Fibroblast of skin of abdomen (primary cell): ENCODE measurements at regions not wholly inside any gene's neighbourhood (a gene's known extent, or its start where the extent isn't known, plus 50 kb on each side); places are given as distances from the start of the nearest gene placed in this dataset.
A peak's percentile ranks its signal among the peaks of the same experiment; 100 is the strongest.

ENCODE experiments used
- DNase-seq: peaks from one replicate; pipeline ENCODE4 v3.0.0-alpha.2; 2013

DNA sequence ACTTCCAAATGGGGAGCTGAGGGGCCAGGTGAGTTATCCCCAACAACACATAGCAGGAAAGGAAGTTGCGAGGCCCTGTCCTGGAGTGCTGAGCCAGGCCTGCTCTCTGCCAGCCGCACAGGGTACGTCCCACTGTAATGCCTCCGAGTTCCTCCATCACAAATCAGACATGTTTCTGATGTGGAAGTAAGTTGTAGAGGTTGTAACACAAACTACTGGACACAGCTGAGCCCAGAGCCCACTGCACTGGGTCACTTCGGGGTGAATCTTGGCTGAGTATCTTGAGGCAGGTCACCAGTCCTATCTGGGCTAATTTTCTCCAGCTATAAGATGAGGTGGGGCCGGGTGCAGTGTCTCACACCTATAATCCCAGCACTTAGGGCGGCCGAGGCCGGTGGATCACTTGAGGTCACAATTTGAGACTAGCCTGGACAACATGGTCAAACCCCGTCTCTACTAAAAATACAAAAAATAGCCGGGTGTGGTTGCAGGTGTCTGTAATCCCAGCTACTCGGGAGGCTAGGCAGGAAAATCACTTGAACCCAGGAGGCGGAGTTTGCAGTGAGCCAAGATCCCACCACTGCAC, 100.8 kb upstream of the CDH5 start:
- no peak for DNase-seq

DNA sequence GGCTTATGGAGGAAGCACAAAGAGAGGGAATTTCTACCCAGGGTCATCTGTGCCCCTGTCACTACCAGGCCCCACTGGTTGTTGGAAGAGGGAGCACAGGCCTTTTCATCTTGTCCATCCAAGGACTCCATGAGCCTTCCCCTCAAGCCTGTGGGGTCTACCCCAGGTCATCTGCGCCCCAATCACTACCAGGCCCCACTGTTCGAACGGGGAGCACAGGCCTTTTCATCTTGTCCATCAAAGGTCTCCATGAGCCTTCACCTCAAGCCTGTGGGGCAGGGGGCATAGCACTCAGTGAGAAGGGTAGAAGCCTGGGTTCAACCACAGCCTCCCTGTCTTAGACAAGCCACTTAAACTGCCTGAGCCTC, 101.5 kb upstream of the CDH5 start:
- no peak for DNase-seq

DNA sequence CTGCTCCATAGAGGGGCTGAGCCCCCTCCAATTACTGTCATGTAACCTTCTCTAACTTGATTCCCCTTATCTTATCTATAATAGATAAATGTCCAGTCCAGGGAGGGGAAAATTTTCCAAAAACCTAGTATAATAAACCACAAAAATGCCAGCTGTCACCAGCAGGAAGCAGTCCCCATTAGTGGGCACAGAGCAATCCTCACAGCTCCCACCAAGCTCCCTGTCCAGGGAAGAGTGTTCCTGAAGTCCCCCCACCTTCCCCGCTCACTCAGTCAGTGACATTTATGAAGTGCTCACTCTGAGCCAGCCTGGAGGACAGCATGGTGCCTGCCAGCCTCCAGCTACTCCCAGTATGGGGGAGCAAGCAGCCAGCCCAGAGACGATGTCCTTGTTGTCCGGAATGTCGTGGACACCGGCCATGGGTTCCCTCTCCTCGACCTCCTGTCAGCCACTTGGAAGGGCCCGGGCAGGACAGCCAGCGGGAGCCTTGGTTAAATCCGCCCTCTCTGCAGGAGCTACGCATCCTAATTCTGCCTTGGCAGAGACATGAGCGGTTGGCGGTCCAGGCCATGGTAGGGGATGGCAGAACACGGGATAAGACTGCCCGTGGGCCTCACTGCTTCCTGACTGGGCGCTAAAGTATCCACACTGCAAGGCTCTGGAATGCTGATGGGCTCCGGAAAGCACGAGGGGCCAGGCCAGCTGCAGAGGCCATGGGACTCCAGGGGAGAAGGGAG, 102.0 kb upstream of the CDH5 start:
- DNase-seq = no peak

DNA sequence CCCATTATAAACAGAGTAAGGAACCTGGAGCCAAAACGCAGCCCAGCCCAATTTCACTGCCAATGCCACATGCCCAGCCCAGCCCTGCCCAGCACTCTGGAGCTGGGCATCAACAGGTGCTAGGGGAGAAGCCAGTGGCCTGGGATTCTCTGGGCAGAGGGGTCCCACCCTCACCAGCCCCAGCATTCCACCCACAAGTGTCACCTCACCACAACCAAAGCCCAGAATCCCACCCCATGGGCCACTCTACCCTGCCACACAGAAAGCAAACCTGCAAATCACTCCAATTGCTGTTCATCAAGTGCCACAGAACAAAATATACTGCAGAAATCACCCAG, 102.5 kb upstream of the CDH5 start:
- DNase-seq = no peak

DNA sequence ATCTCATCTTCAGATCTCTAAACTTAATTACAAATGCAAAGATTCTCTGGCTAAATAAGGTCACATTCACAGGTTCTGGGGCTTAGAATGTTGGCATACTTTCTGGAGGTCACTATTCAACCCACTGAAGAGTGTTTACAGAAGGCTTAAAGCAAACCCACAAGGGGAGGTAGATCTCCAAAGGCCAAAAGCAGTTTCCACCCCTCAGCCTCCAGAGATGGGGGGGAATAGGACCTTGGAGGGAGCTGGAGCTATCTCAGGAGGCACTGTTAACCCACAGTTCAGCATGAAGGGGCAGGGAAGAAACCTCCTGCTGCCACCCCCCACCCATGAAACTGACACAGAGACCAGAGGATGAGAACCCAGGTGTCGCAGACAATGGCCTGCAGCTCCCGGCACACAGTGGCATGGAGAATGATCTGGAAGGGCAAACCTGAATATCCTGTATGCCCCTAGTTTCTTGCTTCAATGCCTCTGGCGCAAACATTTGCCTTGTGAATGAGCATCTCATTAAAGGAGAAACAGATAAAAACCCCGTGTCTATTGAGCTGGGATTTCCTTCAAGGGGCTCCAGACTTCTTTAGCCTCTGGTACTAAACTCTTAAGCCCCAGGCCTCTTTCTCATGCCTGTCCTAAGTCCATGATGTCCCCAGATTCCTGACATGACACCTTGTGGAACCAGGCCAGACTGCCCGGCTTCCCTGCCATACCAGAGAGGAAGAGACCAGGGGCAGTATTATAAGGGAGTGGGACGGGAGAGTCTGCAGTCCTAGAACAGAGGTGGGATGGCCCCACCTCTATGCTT, 103.1 kb upstream of the CDH5 start:
- DNase-seq = no peak

DNA sequence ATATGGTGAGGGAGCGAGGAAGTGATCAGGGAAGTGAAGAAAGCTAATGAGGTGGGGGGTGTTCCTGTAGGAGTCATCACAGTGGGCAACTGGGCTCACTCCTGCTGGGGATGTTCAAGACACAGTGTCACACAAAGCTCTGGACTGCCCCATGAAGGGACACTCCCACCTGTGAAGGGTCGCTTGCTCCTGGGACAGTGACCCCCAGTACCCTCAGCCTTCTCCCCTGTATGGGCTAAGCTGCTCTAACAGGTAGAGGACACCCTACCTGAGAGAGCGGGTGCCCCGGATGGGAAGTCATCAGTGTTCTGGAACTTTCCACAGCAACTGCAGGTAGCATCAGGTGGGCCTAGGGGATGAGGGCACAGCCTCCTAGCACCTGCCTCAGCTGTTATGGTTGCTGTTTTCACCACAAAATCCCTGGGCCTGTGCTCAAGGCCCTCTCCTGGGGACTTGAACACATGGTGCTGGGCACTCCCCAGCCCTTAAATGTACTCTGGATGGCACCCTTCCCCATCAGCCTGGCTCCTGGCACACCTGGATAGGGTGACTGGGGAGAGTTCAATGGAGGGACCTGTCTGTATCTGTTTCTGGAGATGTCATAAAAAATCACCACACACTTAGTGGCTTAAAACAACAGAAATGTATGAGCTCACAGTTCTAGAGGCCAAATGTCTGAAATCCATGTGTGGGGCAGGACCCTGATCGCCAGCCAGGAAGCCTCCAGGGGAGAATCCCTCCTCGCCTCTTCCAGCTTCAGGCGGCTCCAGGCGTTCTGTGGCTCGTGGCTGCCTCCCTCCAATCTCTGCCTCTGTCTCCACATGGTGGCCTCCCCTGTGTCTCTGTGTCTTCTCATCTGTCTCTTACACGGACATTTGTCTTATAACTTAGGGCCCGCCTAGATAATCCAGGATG, 104.0 kb upstream of the CDH5 start:
- peak; percentile 71 for DNase-seq

DNA sequence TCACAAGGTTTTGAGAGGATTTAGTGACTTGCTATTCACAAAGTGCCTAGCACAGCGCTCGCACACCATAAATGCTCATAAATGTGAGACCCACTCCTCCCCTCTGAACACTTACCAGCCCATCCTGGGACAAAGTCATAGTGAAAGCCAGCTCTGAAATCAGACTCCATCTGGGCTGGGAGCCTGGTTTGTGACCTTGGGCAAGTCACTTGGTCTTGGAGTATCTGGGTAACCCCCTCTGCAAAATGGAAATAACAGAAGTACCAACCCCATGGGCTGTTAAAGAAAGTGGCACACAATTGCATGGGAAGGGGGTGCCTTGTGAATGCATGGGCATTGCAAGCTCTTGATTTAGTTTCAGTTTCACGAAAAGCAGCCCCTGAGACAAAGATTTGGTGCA, 104.7 kb upstream of the CDH5 start:
- no peak for DNase-seq

DNA sequence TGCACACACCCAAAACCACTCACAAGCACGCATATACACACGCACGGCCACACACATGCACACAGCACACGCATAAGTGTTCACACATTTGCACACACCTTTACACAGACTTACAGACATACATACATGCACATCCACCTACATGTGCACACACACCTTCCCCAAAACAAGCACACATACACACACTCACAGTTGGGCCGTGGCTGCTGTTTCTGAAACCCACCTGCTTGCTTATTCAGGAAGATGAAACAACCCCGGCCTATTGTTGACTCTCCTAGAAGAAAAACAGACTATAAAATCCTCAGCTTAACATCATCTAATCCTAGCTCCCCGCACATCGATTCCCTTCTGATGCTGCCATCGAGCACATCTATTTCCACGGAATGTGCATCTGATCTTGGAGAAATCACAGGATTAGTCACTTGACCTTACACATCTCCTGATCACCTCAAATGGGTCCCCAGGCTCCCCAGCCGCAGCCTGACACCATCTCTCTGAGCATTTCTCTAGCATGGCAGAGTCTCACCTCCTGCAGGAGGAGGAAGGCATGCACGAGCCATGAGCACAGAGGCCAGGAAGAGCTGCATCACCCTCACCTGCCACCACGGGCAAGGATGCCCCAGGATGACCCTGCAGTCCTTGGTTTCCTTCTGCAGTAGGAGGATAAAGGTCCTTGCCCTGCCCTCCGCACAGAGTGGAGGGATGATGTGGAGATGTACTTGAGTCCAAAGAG, 105.8 kb upstream of the CDH5 start:
- no peak for DNase-seq

DNA sequence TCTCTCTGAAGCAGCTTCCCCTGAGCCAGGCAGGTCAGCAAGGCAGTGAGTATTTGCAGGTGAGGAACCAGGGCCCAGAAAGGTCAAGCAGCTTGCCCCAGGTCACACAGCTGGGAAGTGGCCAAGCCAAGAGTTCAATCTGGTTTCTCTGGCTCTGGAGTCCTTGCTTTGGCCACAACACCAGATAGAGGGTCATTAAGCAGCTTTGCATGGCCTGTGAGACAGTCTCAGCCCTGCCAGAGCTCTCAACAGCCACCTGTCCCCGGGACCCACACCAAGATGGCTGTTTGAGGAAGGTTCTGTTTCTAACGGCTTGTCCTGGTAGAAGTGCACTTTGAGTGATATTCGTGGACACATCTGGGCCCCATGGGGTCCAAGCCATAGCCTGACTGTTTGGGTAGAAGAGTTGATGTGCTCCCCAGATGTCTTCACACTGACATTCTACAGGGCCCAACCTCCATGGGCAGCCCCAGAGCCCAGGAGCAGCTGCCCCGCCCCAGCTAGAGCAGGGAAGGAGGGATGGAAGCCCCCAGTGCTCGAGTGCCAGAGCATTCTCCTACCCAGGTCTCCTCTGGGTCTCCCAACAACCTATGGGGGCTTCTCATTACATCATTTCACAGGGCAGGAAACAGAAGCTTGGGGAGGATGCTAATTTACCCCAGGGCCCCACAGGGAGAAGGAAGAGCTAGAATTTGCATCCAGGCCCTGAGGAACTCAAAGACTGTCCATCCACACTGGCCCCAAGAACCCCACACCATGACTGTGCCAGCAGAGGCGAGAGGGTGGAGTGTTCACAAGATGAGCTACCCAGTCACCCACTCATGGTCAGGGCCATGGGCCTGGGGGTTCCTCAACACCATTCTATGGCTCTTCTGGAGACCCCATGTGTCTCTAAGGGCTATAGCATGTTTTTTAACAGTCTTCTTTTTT, 107.3 kb upstream of the CDH5 start:
- no peak for DNase-seq

DNA sequence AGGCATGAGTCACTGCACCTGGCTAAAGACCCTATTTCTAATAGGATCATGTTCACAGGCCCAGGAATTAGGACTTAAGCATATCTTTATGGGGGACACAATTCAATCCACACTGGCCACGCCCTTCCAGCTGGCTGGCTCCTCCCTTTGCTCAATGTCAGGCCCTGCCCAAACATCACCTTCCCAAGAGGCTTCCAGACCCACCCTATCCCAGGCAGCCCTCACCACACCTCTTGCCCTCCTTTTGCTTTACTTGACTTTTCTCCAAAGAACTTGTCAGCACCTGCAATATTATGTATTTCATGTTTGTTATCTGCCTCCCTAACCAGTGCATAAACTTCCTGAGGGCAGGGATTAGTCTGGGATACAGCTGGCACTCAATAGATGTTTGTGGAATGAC, 109.6 kb upstream of the CDH5 start:
- DNase-seq = no peak

DNA sequence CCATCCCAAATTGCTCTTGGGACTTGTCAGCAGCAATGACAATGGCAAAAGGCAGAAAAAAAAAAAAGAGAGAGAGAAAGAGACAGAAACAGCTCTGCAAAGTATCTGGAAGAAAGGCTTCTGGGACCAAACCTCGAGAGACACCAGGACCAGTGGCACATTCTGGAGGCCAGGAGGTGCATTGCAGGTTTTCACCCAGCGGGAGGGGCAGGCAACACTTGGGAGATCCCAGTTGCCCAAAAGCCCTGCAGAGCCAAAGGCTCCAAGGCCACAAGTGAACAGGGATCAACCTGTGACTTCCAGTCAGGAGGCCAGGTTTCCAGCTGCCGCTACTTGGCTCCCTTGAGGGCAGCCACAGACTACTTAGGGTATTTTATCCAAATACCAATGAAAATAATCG, 110.8 kb upstream of the CDH5 start:
- no peak for DNase-seq

DNA sequence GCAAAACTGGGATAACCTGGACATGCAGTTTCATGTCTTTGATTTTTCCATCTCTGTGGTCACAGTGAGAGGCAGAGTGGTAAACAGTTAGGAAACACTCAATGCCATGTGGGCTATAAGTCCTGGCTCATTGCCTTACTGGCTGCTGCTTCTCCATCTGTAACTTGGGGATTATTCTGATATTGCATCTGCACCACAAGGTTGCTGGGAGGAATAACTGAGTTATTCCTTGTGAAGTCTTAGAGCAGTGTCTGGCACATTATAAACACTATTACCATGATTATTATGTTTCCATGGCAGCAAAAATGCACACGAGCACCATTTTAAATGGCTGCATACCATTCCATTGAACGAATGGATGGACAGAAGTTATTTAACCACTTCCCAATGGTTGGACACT, 111.7 kb upstream of the CDH5 start:
- DNase-seq = no peak

DNA sequence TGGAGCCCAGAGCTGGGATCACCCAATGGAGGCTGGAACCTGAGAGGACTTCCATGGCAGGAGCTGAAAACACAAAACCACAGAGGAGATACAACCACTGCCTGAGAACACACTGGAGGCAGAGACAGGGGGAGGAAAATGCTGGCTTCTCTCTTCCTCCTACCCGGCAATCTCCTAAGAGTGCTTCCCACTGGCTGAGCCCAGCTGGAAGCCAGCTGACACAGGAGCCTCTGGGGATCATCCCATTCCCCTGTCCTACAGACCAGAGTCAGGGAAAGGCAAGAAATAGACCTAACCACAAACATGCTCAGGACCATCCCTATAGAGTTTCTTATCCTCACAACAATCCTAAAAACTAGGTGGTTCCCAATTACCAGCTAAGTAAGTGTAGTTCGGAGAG, 112.4 kb upstream of the CDH5 start:
- no peak for DNase-seq

DNA sequence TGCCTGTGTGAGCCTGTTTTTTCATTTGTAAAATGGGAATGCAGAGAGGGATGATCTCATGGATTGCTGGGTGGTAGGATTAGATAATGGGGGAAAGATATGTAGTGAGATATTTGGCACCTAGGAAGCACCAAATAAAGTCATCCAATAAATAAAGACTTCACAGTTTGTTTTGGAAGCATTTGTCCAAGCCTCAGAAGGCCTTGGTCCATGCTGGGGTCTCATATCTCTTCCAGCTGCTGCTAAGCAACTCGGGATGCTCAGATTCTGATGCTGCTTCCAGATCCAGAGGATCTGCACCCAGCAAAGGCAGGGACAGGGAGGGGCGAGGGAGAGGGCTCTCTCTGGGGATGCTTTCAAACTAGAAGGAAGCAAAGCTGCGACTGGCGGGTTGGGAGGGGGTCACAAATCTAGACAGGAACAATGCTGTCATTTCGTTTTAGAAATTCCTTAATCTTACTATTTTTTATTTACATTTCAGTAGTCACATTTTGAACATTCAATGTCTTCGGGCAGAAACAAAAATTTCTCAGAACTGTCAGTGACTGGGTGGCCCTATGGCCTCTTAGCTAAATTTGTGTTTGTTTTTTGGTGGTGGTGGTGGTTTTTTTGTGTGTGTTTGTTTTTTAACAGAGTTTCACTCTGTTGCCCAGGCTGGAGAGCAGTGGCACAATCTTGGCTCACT, 114.9 kb upstream of the CDH5 start:
- DNase-seq = no peak

DNA sequence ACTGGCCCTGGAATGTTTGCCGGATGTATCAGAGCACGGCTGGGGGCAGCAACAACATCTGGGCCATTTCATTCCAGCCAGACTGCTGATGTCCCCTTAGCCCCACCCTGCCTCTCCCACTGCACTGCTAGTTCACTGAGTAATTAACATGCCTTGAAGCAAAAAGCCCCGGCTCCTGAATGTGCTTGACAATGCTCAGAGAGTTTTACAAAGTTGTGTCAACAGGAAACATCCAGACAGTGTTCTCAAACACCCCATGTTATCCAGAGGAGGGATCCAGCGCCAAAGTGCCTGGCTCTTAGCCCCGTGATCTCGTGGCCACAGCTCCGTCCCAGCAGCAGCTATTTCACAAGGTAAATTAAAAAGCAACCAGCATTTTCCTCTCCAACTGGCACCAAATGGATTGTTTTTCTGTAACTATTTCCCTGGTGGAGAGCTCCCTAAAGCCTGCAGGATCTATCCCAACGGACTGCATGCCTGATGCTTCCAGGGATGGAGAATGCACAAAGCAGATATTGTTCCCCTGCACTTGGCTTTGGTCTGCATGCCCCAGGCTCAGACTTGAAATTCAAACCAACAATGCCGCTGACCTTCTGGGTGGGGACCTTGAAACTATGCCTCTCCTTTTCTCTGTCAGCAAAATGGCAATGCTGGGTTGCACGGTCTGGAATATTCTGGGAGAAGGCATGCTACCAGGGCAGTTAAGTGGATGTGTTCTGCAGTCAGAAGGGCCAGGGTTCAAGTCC, 115.6 kb upstream of the CDH5 start:
- DNase-seq = peak; percentile 73

DNA sequence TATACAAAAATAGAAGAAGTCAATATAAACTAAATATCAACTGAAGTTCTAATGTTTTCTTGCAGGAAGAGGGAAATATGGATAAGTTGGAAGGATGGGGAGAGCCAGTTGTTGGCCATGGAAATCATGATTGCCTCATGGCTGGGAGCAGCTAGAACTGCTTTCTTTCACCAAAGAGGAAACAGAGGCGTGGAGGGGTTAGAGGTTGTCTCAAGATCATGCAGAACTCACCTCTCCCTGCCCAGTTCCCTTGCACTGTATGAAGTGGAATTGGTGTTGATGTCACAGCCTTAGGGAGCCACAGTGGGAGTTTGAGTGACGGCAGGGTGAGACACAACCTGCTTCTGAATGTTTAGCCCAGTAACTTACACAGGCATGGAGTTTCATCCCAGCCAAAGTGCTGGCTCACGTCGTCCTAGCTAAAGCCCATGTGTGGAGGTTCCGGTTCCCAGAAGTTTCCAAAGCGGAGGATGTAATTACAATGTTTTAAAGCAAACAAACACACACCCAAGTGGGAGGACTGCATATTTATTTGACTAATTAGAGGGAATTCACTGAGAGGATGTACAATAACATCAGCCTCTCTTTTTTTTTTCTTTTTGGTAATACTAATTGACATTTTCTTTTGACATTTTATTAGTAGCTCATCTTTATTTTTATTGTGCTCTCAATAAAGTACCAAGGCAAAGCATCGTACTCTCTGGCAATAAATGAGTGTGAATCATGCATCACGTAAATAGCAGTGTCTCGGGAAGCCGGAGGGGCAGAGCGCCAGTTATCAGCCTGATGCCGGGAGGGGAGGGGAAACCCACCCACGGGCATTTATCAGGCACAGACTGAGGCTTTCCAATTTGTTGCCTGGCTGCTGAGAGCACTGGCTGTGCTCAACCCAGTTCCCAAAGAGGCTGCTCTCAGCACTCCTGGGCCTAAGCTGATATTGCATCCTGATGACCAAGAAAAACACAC, 118.7 kb upstream of the CDH5 start:
- DNase-seq = peak; percentile 60

DNA sequence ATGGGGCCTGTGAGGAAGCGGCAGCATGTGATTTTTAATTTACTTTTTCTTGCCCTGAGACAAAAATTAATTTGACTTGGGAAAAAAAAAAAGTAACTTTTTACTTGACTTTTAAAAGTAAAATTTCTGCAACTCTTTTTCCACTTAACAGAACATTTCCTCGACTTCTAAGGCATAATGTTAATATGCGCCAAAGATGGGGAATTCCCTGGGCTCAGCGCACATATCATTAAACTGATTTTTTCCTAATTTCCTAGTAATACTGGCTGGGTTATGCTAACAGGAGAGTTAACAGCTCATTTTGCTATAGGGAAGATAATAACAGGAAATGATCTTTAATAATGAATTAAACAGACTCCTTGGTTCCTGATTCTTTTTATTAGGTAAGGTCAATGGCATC, 120.6 kb upstream of the CDH5 start:
- DNase-seq = no peak

DNA sequence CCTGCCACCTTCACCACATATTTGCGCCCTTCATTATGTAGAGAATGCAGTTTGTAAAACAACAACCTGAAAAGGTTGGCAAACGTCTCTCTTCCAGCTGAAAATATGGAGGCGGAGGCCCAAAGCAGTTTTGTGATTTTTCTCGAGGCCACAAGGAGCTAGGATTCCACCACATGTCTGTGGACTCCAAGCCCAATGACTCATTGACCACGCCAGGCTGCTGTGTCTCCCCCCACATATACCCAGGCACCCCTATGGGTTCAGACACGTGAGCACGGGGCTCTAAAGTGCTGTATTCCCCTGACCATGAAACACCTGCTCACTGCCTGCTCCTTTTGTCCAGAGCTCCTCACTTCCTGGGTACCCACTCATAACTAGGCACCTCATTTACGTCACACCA, 121.4 kb upstream of the CDH5 start:
- DNase-seq = peak; percentile 48

DNA sequence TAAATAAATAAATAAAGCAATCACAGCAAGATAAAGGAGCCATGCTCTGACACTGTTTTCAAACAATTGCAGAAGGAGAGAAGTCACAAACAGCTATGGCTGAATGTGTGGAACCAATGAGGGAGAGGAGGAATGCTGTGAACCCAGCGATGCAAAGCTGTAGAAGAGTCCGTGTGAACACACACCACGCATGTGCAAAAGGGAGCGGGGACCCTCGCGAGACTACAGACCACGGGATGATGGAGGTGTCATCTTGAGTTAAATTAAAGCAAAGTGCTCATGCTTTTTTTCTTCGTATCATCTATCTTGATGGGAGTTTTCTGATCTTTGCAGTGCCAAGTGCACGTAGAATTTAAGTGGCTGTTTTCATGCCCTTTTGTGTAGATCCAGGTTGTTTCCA, 123.8 kb upstream of the CDH5 start:
- no peak for DNase-seq
